Uterus (tissue), 3 donors: ENCODE measurements at regions not wholly inside any gene's neighbourhood (a gene's known extent, or its start where the extent isn't known, plus 50 kb on each side); places are given as distances from the start of the nearest gene placed in this dataset.

ENCODE experiments used
- DNase-seq, 2 donors: peaks; one replicate each; pipeline ENCODE4 v3.0.0-alpha.2; 2019 to 2020
- H3K27ac ChIP-seq, 2 donors: fragments of 200-600 bp; sonication (generic); 1 replicate in 1 of 2; 2 replicates in 1 of 2; pipeline ENCODE4 v1.5.1; 2016 to 2018
- H3K27me3 ChIP-seq, 2 donors: fragments of 200-600 bp; sonication (generic); one replicate each; pipeline ENCODE4 v1.5.1; 2018 to 2019; ENCODE audit warnings: control low read depth in 1 of 2
- H3K36me3 ChIP-seq, 2 donors: fragments of 200-600 bp; sonication (generic); one replicate each; pipeline ENCODE4 v1.5.1; 2019; ENCODE audit warnings: control low read depth in 1 of 2
- H3K4me1 ChIP-seq, 2 donors: fragments of 200-600 bp; sonication (generic); one replicate each; pipeline ENCODE4 v1.5.1; 2018 to 2019; ENCODE audit warnings: control low read depth in 1 of 2
- H3K4me3 ChIP-seq, 2 donors: fragments of 200-600 bp; sonication (generic); 1 replicate in 1 of 2; 2 replicates in 1 of 2; pipeline ENCODE4 v1.5.1; 2018 to 2019; ENCODE audit warnings: mild to moderate bottlenecking in 1 of 2
- H3K9me3 ChIP-seq, 2 donors: fragments of 200-600 bp; sonication (generic); one replicate each; pipeline ENCODE4 v1.5.1; 2019; ENCODE audit warnings: control low read depth in 1 of 2
- POLR2A ChIP-seq, 2 donors: fragments of 450-650 bp; IDR thresholded peaks; one replicate each; pipeline ENCODE4 v1.6.1; 2016; ENCODE audit warnings: antibody characterized with exemption in 2 of 2, mild to moderate bottlenecking in 1 of 2, moderate library complexity in 1 of 2
- intact Hi-C: fragments of 100-400 bp; cut with DNase I; formaldehyde crosslinking; loops from one replicate; pipeline ENCODE4 v1.15.1; 2023; ENCODE audit warnings: low total_unique reads
- TF ChIP-seq, protein P1 (sequence below), 4 experiments: fragments of 200-600 bp in 2 of 4; fragments of 450-650 bp in 2 of 4; sonication (generic) in 2 of 4; IDR thresholded peaks; one replicate each; pipeline ENCODE4 v1.5.1; 2016 to 2019; ENCODE audit warnings: antibody characterized with exemption in 4 of 4, mild to moderate bottlenecking in 2 of 4, moderate library complexity in 1 of 4
- donor health status: DM: yes; HTN: yes; CAD: no.

DNA sequence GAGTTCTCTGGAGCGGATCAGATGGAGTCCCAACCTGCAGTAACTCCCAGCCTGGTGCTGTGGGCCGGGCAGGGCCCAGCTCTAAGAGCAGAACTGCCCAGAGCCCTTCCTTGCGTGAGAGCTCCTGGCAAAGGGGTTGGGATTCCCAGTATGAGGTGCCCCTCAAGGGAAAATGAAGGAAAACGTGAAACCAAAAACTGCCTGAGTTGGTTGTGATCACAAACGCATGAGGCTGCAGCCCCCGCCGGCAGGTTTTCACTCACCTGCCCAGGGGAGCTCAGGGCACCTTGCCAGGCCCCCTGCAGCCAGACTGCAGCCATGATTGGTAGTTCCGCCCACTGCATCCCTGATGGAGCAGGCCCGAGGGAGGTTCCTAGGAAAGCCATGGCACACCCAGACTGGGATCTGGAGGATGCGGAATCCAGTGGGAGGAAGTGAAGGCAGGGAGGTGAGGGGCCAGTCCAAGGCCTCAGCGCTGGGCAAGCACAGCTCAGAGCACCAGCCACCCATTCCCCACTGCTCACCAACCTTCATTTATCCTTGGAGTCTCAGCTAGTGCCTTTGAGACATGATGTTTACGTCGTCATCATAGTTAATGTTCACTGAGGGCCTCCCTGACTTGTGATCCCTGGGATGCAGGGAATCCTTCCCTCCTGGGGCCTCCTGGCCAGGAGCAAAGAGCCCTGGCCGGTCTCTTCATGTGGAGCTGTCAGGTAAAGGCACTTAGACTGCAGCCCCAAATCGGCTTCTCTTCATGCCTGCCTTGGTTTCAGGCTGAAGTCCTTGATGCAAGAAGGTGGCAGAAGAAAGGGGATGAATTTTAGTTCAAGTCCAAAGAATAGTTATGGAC lies 103.2 kb downstream of the INHBB start:
- Histone ChIP-seq H3K4me1 (no peaks in the 10 kb centered on the region), H3K4me3 (no peak overlapping the region), H3K9me3 (no peaks in the 10 kb centered on the region), H3K27ac (no peak overlapping the region), H3K27me3 (no peaks in the 10 kb centered on the region), H3K36me3 (no peaks in the 10 kb centered on the region)
- no peak for DNase-seq
- intact Hi-C loops = no loop called here
- TF ChIP-seq, protein P1, sequence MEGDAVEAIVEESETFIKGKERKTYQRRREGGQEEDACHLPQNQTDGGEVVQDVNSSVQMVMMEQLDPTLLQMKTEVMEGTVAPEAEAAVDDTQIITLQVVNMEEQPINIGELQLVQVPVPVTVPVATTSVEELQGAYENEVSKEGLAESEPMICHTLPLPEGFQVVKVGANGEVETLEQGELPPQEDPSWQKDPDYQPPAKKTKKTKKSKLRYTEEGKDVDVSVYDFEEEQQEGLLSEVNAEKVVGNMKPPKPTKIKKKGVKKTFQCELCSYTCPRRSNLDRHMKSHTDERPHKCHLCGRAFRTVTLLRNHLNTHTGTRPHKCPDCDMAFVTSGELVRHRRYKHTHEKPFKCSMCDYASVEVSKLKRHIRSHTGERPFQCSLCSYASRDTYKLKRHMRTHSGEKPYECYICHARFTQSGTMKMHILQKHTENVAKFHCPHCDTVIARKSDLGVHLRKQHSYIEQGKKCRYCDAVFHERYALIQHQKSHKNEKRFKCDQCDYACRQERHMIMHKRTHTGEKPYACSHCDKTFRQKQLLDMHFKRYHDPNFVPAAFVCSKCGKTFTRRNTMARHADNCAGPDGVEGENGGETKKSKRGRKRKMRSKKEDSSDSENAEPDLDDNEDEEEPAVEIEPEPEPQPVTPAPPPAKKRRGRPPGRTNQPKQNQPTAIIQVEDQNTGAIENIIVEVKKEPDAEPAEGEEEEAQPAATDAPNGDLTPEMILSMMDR (IDR thresholded peaks at IDR 0.05) = no peak
- no peak for TF ChIP-seq POLR2A (IDR thresholded peaks at IDR 0.05)

DNA sequence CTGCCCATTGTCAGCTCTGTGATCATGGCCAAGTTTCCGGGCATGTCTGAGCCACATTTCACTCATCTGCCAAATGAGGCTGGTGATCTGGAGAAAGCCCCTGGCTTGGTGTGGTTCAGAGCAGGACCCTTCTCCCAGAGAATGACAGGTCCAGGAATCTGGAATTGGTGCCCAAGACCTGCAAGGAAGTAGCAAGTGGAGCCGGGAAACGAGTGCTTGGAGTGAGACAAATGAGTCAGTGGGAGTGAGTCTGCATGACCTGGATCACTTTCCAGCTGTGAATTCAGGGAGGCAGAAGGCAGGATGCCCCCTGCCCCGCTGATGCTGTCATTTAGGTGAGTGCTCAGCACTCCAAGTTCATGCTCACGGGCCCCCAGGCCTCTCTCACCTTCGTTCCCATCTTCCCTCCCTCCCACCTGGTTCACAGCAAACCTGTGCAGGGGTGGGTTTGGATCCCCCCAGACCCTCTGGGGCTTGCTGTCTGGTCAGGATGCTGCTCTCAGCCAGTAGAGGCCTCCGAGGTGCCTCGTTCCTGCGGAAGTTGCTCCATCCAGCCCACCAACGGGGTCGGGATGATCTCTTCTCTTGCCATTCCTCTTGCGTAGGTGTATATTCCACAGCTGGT lies 104.4 kb downstream of the INHBB start:
- H3K9me3 ChIP-seq = no peaks in the 10 kb centered on the region
- H3K27me3 ChIP-seq = no peaks in the 10 kb centered on the region
- no peaks in the 10 kb centered on the region for H3K4me1 ChIP-seq
- no peak overlapping the region for H3K27ac ChIP-seq
- no peak for DNase-seq
- TF ChIP-seq POLR2A (IDR thresholded peaks at IDR 0.05) = no peak
- TF ChIP-seq, protein P1 (IDR thresholded peaks at IDR 0.05) = no peak
- intact Hi-C loops = no loop called here
- no peaks in the 10 kb centered on the region for H3K36me3 ChIP-seq
- H3K4me3 ChIP-seq = no peak overlapping the region

DNA sequence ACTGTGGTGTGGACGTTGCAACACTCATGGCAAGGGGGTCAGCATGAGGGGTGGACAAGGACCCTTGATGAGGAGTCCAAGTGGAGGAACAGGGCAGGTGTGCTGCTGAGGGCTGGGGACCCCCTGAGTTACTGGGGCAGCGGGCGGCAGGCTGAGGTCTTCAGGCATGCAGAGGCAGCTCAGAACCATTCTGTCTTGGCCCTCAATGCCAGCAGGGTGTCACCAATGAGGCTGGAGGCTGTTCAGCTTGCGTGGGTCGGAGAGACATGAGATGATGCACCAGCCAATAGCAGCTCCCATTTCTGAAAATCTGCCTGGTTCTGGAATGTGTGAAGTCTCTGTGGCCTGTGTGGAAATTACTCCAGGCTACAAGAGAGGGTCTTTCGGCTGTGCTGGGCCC lies 105.4 kb downstream of the INHBB start:
- H3K4me3 ChIP-seq = no peak overlapping the region
- H3K9me3 ChIP-seq = no peaks in the 10 kb centered on the region
- H3K4me1 ChIP-seq = no peaks in the 10 kb centered on the region
- no peak for DNase-seq
- H3K27me3 ChIP-seq = no peaks in the 10 kb centered on the region
- TF ChIP-seq, protein P1 (IDR thresholded peaks at IDR 0.05) = no peak
- TF ChIP-seq POLR2A (IDR thresholded peaks at IDR 0.05) = no peak
- no peaks in the 10 kb centered on the region for H3K36me3 ChIP-seq
- intact Hi-C loops = no loop called here
- no peak overlapping the region for H3K27ac ChIP-seq

DNA sequence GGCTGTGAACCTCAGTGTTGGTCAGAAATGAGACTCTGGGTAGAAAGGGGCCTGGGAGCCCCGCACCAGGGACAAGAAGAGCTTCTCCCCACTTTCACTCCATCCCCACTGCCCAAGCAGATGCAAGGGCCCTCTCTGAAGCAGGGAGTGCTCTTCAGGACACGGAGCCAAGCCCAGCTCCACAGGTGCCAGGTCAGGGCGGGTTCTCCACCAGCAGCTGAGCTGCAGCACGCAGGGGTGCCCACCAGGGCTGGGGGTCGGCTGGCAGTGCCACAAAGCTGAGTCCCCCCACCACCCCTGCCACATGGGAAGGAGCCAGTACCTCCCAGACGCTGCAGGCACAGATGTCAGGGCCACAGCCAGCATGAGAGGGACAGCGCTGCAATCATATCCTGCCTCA lies 106.2 kb downstream of the INHBB start:
- TF ChIP-seq, protein P1 (IDR thresholded peaks at IDR 0.05) = no peak
- TF ChIP-seq POLR2A (IDR thresholded peaks at IDR 0.05) = no peak
- Histone ChIP-seq H3K27me3 (no peaks in the 10 kb centered on the region), H3K4me3 (no peak overlapping the region), H3K9me3 (no peaks in the 10 kb centered on the region), H3K36me3 (no peaks in the 10 kb centered on the region), H3K27ac (no peak overlapping the region), H3K4me1 (no peaks in the 10 kb centered on the region)
- intact Hi-C loops = no loop called here
- no peak for DNase-seq

DNA sequence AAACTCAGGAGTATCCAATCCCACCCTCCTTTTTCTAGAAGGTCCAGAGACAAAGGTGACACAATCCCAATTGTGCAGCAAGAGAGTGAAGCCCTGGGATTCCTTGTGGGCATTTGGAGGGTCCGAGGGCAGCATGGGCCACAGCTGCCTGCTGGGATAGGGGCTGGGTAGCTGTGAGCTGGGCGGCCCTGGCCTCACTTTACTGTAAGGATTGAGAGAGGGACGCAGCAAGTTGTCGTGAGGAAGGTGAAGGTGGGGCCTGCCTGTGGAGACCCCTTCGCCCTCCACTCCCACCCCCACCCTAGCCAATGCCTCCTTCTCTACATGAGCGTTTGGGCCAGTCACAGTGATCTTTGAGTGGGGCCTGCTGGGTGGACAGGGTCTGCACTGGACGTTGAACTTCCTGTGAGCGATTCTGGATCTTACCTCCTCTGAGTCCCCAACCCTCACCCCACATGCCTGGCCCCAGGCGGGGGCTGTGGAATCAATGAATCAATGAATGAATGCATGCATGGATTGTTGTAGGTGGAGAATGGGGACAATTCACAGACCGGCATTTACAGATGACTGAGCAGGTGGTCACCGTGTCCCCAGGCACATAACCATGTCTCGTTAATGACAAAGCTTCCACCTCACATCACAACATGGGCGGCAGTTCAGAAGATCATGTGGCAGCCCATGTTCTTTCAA lies 107.2 kb downstream of the INHBB start:
- Histone ChIP-seq H3K36me3 (no peaks in the 10 kb centered on the region), H3K27me3 (no peaks in the 10 kb centered on the region), H3K4me3 (no peak overlapping the region), H3K27ac (no peak overlapping the region), H3K4me1 (no peaks in the 10 kb centered on the region), H3K9me3 (no peaks in the 10 kb centered on the region)
- intact Hi-C loops = no loop called here
- TF ChIP-seq, protein P1 (IDR thresholded peaks at IDR 0.05) = no peak
- TF ChIP-seq POLR2A (IDR thresholded peaks at IDR 0.05) = no peak
- no peak for DNase-seq
